Body of pancreas (tissue), 4 donors: ENCODE measurements at regions not wholly inside any gene's neighbourhood (a gene's known extent, or its start where the extent isn't known, plus 50 kb on each side); places are given as distances from the start of the nearest gene placed in this dataset.
"Not testable (repeated sequence)": the region's sequence is repeated elsewhere in the genome, so short reads cannot be mapped to it uniquely, and the experiment has no call there.

Experiments
- ATAC-seq: fragments of 150-250 bp; one replicate; pipeline ENCODE4 v1.9.1; 2016
- DNase-seq, 4 donors: peaks; one replicate each; pipeline ENCODE4 v3.0.0-alpha.2; 2019
- H3K27ac ChIP-seq, 4 donors: fragments of 200-600 bp; sonication (generic); 1 replicate in 3 of 4; 2 replicates in 1 of 4; pipeline versions ENCODE4 v1.5.1 to v1.6.1; 2016 to 2019; ENCODE audit warnings: mild to moderate bottlenecking in 1 of 4, mixed read lengths in 1 of 4, moderate library complexity in 1 of 4
- H3K27me3 ChIP-seq, 2 donors: fragments of 200-600 bp; sonication (generic); one replicate each; pipeline ENCODE4 v1.6.0; 2016; ENCODE audit warnings: mild to moderate bottlenecking in 1 of 2
- H3K36me3 ChIP-seq, 2 donors: fragments of 200-600 bp; sonication (generic); replicated peaks in 1 of 2; 2 replicates each; pipeline ENCODE4 v1.5.1; 2016; ENCODE audit warnings: low read depth in 2 of 2; ENCODE audit not compliant: insufficient read depth in 1 of 2
- H3K4me1 ChIP-seq: fragments of 200-600 bp; sonication (generic); one replicate; pipeline ENCODE4 v1.6.0; 2016
- H3K4me3 ChIP-seq, 2 donors: fragments of 200-600 bp; sonication (generic); 1 replicate in 1 of 2; 2 replicates in 1 of 2; pipeline ENCODE4 v1.5.1; 2016 to 2019
- H3K9me3 ChIP-seq, 3 donors: fragments of 200-600 bp; sonication (generic); 1 replicate in 2 of 3; 2 replicates in 1 of 3; pipeline ENCODE4 v1.5.1; 2016
- CTCF ChIP-seq, 7 experiments: fragments of 450-650 bp in 4 of 7; fragments of 200-600 bp in 3 of 7; sonication (generic) in 3 of 7; IDR thresholded peaks; one replicate each; pipeline ENCODE4 v1.5.1; 2016 to 2019; ENCODE audit warnings: antibody characterized with exemption in 7 of 7
- POLR2A ChIP-seq, 3 donors: fragments of 450-650 bp; IDR thresholded peaks; one replicate each; pipeline ENCODE4 v1.6.1; 2016; ENCODE audit warnings: antibody characterized with exemption in 3 of 3, mild to moderate bottlenecking in 2 of 3
- WGBS, 2 donors: methylation state at CpG; one replicate each; pipeline ENCODE4 v1.1.5; 2017; 5-methylcytosine and 5-hydroxymethylcytosine counted together
- intact Hi-C: fragments of 100-400 bp; cut with DNase I; formaldehyde crosslinking; loops from one replicate; pipeline ENCODE4 v1.15.1; 2023

DNA sequence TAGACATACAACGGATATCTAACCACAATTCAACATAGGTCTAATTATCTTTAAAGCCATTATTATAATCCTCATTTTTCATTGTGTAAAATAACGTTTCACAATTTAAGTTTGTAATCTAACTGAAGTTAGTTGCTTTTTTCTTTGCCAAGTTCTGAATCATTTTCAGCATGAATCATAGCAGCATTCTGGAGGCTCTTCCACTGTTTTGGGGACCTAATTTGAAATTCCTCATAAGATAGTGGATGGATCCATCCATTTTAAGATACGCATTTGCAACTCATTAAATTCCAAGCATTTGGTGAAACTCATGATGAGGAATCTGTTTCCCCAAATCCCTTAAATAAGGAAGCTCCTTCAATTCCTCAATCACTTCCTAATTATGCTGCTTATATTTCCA is 447.1 kb upstream of the CDH10 start:
- H3K27me3 ChIP-seq: no peaks in the 10 kb centered on the region
- no peak for ATAC-seq

GRCh38 chr5:25090854-25091253 is 446.1 kb upstream of the CDH10 start:
- no peak for ATAC-seq
- intact Hi-C loops: no loop called here
- TF ChIP-seq CTCF (IDR thresholded peaks at IDR 0.05): no peak
- no peak for TF ChIP-seq POLR2A (IDR thresholded peaks at IDR 0.05)

More for the DNA sequence above, 447.1 kb upstream of the CDH10 start:
- Histone ChIP-seq H3K4me3 (no peak overlapping the region), H3K36me3 (no peaks in the 10 kb centered on the region), H3K4me1 (no peaks in the 10 kb centered on the region), H3K9me3 (no peaks in the 10 kb centered on the region), H3K27ac (no peak overlapping the region)
- intact Hi-C loops: no loop called here
- WGBS, 2 donors: 65 to 66% methylated on average over 3 of the region's 3 CpGs
- no peak for TF ChIP-seq POLR2A (IDR thresholded peaks at IDR 0.05)
- no peak for TF ChIP-seq CTCF (IDR thresholded peaks at IDR 0.05)
- DNase-seq: no peak

DNA sequence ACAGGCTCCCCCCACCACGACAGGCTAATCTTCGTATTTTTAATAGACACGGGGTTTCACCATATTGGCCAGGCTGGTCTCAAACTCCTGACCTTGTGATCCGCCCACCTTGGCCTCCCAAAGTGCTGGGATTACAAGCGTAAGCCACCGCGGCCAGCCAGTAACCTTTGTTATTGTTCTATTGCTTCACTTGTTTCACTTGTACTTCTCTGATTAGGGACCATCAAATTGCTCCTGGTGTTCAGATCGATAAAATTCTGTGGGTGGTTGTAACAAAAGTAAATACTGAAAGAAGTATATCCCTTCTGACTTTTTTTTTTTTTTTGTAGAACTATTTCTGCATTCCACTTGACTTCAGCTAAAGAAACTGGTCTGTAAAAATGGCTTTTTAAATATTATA is 445.5 kb upstream of the CDH10 start:
- Histone ChIP-seq H3K27ac (no peak overlapping the region), H3K36me3 (no peaks in the 10 kb centered on the region), H3K4me1 (no peaks in the 10 kb centered on the region), H3K27me3 (no peaks in the 10 kb centered on the region), H3K4me3 (no peak overlapping the region), H3K9me3 (no peaks in the 10 kb centered on the region)
- ATAC-seq (no peak), DNase-seq (no peak)
- no peak for TF ChIP-seq POLR2A (IDR thresholded peaks at IDR 0.05)
- no peak for TF ChIP-seq CTCF (IDR thresholded peaks at IDR 0.05)
- WGBS, 2 donors: 68 to 78% methylated on average over 7 to 8 of the region's 8 CpGs
- intact Hi-C loops: no loop called here

More at GRCh38 chr5:25090854-25091253, 446.1 kb upstream of the CDH10 start:
- Histone ChIP-seq H3K9me3 (no peaks in the 10 kb centered on the region), H3K36me3 (no peaks in the 10 kb centered on the region), H3K4me1 (no peaks in the 10 kb centered on the region), H3K4me3 (no peak overlapping the region), H3K27me3 (no peaks in the 10 kb centered on the region), H3K27ac (no peak overlapping the region)
- DNase-seq: no peak
- WGBS, 2 donors: 66 to 67% methylated on average over 1 of the region's 1 CpG

GRCh38 chr5:25088689-25089088 is 443.9 kb upstream of the CDH10 start:
- H3K36me3 ChIP-seq, H3K9me3 ChIP-seq, H3K27me3 ChIP-seq, ATAC-seq, H3K4me3 ChIP-seq, H3K4me1 ChIP-seq, intact Hi-C loops, H3K27ac ChIP-seq, DNase-seq: not testable (repeated sequence)
- WGBS, 2 donors: 56 to 63% methylated on average over 6 of the region's 6 CpGs

- H3K36me3 ChIP-seq, H3K4me3 ChIP-seq, ATAC-seq, H3K27me3 ChIP-seq, H3K27ac ChIP-seq, H3K9me3 ChIP-seq, H3K4me1 ChIP-seq, DNase-seq, intact Hi-C loops: not testable (repeated sequence)
- 81 to 96% methylated on average over 12 to 15 of the region's 27 CpGs for WGBS, 2 donors
Observed at GRCh38 chr5:25083261-25083660, 438.5 kb upstream of the CDH10 start.

- 74 to 79% methylated on average over 1 of the region's 1 CpG for WGBS, 2 donors
- Histone ChIP-seq H3K4me1 (no peaks in the 10 kb centered on the region), H3K9me3 (no peaks in the 10 kb centered on the region), H3K36me3 (no peaks in the 10 kb centered on the region), H3K27ac (no peak overlapping the region), H3K27me3 (no peaks in the 10 kb centered on the region), H3K4me3 (no peak overlapping the region)
- TF ChIP-seq POLR2A (IDR thresholded peaks at IDR 0.05): no peak
- intact Hi-C loops: no loop called here
- DNase-seq (no peak), ATAC-seq (no peak)
Observed at GRCh38 chr5:25066239-25066638, 421.5 kb upstream of the CDH10 start.
